ENCODE measurements at regions not wholly inside any gene's neighbourhood (a gene's known extent, or its start where the extent isn't known, plus 50 kb on each side); places are given as distances from the start of the nearest gene placed in this dataset.

DNA sequence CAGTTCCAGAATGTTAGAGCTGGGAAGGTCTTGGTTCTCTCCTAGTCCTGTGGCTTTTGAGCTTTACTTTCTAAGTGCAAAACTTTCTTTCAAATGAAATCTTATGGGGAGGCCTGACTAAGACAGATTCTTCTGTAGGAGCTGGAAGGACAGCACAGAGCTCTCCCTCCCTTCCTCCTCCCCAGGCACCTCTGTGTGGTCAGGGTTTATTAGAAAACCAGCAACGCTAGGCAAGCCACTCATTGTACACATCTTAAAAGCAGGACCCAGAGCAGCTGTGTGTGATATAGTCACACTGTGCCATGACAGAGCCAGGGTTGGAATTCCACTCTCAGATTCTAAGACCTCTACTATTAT lies 241.1 kb upstream of the RAB4A start:
- no peak overlapping the region for H3K27ac ChIP-seq
- H3K9me3 ChIP-seq, result no peaks in the 10 kb centered on the region
- no peaks in the 10 kb centered on the region for H3K27me3 ChIP-seq (replicated peaks; ENCODE audit: insufficient read depth)
- peaks cover 10 to 14% of the 10 kb centered on the region in 2 donors for H3K4me1 ChIP-seq (ENCODE audit: control insufficient read depth in 1 of 2, low read depth in 2 of 2)
- ATAC-seq (ENCODE audit: insufficient number of reproducible peaks, low FRiP score, low read depth), result no peak
- TF ChIP-seq CTCF (IDR thresholded peaks at IDR 0.05), result no peak
- no peaks in the 10 kb centered on the region for H3K36me3 ChIP-seq
- H3K4me3 ChIP-seq, result no peak overlapping the region
- no peak for DNase-seq (ENCODE audit: low spot score)

DNA sequence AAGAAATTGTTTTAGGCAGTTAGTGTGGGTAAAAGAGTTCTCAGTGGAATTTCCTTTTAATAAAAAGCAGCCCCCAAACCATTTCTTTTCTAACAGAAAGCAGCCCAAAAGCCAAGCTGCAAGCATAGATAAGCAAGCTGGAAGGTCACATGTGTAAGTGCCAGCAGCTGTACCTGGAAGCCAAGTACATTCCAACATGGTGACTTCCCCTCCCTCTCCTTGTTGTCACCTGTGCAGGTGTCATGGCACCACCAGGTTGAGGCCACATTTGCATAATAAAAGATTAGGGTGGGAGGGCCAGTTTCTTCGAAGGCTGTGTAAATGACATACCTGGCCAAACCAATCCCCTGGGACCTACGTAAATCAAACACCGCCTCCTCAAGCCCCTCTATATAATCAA lies 240.3 kb upstream of the RAB4A start:
- no peaks in the 10 kb centered on the region for H3K36me3 ChIP-seq
- H3K27me3 ChIP-seq (replicated peaks; ENCODE audit: insufficient read depth), result no peaks in the 10 kb centered on the region
- no peak overlapping the region for H3K4me3 ChIP-seq
- no peak overlapping the region for H3K27ac ChIP-seq
- peaks cover 8 to 14% of the 10 kb centered on the region in 2 donors for H3K4me1 ChIP-seq (ENCODE audit: control insufficient read depth in 1 of 2, low read depth in 2 of 2)
- TF ChIP-seq CTCF (IDR thresholded peaks at IDR 0.05), result no peak
- no peaks in the 10 kb centered on the region for H3K9me3 ChIP-seq
- ATAC-seq (ENCODE audit: insufficient number of reproducible peaks, low FRiP score, low read depth) (no peak), DNase-seq (ENCODE audit: low spot score) (no peak)

DNA sequence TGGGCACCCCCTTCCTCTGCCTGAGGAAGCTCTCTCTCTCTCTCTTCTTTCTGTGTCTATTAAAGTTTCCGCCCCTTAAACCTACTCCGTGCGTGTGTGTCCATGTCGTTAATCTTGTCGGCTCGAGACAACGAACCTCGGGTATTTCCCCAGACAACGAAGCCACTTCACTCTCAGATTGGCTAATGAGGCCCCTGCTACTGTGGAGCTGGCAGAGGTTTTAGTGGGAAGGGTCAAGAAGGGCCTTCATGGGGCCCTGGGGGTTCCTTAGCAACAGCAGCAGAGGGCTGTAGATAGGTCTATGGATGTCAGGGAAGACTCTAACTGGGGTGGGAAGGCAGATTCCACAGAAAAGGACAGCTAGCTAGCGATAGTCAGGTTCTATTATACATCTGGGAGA lies 239.8 kb upstream of the RAB4A start:
- Histone ChIP-seq H3K27ac (no peak overlapping the region), H3K27me3 (replicated peaks; ENCODE audit: insufficient read depth) (no peaks in the 10 kb centered on the region), H3K36me3 (no peaks in the 10 kb centered on the region), H3K4me3 (no peak overlapping the region), H3K9me3 (no peaks in the 10 kb centered on the region), H3K4me1 (ENCODE audit: control insufficient read depth in 1 of 2, low read depth in 2 of 2) (peaks cover 8 to 14% of the 10 kb centered on the region in 2 donors)
- no peak for TF ChIP-seq CTCF (IDR thresholded peaks at IDR 0.05)
- DNase-seq (ENCODE audit: low spot score) (no peak), ATAC-seq (ENCODE audit: insufficient number of reproducible peaks, low FRiP score, low read depth) (no peak)

DNA sequence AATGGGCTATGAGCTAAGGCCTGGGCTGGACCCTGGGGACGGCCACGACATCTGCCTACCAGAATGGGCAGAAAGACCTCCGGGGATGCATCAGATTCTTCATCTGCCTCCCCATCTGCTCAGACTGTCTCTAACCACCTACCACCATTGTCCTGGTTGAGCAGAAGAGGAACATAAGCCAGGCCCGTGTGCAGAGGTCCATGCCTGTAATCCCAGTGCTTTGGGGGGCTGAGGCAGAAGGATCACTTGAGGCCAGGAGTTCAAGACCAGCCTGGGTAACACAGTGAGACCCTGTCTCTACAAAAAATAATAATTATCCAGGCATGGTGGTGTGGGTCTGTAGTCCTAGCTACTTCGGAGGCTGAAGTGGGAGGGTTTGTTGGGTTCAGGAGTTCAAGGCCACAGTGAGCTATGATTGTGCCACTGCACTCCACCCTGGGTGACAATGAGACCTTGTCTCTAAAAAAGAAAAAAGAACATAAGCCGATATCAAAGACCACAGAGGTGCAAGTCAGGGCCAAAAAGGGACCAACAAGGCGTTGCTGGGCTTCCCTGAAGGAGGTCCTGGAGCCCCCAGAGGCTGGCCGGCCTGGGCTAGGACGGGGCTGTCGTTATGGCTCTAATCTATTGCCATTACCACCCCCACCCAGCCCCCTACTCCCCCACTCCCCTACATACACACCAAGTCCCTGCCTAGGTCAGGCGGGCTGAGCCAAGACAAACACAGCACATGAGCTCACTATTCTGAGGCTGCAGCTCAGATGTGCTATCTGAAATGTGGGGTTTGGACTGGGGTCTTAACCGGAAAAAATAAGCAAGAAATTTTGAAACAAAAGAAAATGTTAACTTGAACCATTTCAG lies 239.2 kb upstream of the RAB4A start:
- ATAC-seq (ENCODE audit: insufficient number of reproducible peaks, low FRiP score, low read depth) (no peak), DNase-seq (ENCODE audit: low spot score) (no peak)
- Histone ChIP-seq H3K9me3 (no peaks in the 10 kb centered on the region), H3K27ac (no peak overlapping the region), H3K4me3 (no peak overlapping the region), H3K36me3 (no peaks in the 10 kb centered on the region), H3K4me1 (ENCODE audit: control insufficient read depth in 1 of 2, low read depth in 2 of 2) (peaks cover 8 to 14% of the 10 kb centered on the region in 2 donors), H3K27me3 (replicated peaks; ENCODE audit: insufficient read depth) (no peaks in the 10 kb centered on the region)
- TF ChIP-seq CTCF (IDR thresholded peaks at IDR 0.05), result no peak

GRCh38 chr1:229032375-229032774 lies 238.5 kb upstream of the RAB4A start:
- no peak overlapping the region for H3K27ac ChIP-seq
- peaks cover 8 to 14% of the 10 kb centered on the region in 2 donors for H3K4me1 ChIP-seq (ENCODE audit: control insufficient read depth in 1 of 2, low read depth in 2 of 2)
- no peak overlapping the region for H3K4me3 ChIP-seq
- DNase-seq (ENCODE audit: low spot score) (no peak), ATAC-seq (ENCODE audit: insufficient number of reproducible peaks, low FRiP score, low read depth) (no peak)
- TF ChIP-seq CTCF (IDR thresholded peaks at IDR 0.05), result no peak
- no peaks in the 10 kb centered on the region for H3K9me3 ChIP-seq
- no peaks in the 10 kb centered on the region for H3K27me3 ChIP-seq (replicated peaks; ENCODE audit: insufficient read depth)
- no peaks in the 10 kb centered on the region for H3K36me3 ChIP-seq

Data from thoracic aorta (tissue), 2 donors.